Left ventricle myocardium superior (tissue), 1 donor: ENCODE measurements at regions not wholly inside any gene's neighbourhood (a gene's known extent, or its start where the extent isn't known, plus 50 kb on each side); places are given as distances from the start of the nearest gene placed in this dataset.
A peak's percentile ranks its signal among the peaks of the same experiment; 100 is the strongest.
"Not testable (repeated sequence)": the region's sequence is repeated elsewhere in the genome, so short reads cannot be mapped to it uniquely, and the experiment has no call there.

ENCODE experiments used
- ATAC-seq: fragments of 200-7000 bp; cut with Tn5 transposase; one replicate; pipeline ENCODE4 v1.9.1; 2020; ENCODE audit warnings: mild to moderate bottlenecking, moderate library complexity
- DNase-seq: peaks from one replicate; pipeline ENCODE4 v3.0.0-alpha.2; 2020
- intact Hi-C: fragments of 100-400 bp; cut with micrococcal nuclease; formaldehyde crosslinking; loops from one replicate; pipeline ENCODE4 v1.11.0; 2022
- donor health status: DM: no; HTN: yes; CAD: no; lungs with severe emphysema.

DNA sequence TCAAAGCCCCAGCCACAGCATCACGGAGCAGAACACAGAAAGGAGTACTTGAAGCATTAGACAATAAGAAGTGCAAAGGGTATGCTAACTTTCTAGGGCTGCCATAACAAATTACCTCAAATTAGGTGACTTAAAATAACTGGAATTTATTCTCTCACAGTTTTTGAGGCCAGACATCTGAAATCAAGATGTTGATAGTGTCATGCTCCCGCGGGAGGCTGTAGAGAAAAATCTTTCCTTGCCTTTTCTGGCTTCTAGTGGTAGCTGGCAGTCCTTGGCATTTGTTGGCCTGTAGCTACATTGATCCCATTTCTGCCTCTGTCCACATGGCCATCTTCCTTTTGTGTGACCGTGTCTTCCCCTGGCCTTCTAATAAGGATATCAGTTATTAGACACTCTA, 51.9 kb upstream of the SPDL1 start:
- intact Hi-C loops = no loop called here
- DNase-seq (no peak), ATAC-seq (no peak)

DNA sequence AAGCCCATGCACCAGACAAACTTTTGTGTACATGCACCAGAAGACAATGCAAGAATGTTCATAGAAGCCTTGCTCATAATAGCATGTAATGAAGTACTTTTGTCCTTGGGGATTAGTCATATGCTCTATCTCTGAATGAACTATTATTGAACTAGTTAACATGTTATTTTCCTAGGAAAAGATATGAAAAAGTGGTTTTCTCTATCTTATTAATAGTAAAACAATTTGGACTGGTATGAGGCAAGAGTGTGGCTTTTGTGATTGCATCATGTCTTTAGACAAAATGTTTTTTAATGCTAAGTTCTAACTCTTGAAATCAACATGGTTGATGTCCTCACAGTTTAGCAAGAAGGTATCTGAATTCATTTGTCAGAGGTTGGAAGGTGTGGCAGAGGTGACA, 55.7 kb upstream of the SPDL1 start:
- no peak for ATAC-seq
- intact Hi-C loops = no loop called here
- no peak for DNase-seq

DNA sequence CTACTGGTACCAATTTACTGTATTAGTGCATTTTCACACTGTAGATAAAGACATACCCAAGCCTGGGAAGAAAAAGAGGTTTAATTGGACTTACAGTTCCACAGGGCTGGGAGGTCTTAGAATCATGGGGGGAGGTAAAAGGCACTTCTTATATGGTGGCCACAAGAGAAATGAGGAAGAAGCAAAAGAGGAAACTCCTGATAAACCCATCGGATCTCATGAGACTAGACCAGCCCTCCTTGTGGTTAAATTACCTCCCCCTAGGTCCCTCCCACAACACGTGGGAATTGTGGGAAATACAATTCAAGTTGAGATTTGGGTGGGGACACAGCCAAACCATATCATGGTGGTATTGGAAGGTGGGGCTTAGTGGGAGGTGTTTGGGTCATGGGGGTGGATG, 56.5 kb upstream of the SPDL1 start:
- ATAC-seq = no peak
- intact Hi-C loops = no loop called here
- no peak for DNase-seq

DNA sequence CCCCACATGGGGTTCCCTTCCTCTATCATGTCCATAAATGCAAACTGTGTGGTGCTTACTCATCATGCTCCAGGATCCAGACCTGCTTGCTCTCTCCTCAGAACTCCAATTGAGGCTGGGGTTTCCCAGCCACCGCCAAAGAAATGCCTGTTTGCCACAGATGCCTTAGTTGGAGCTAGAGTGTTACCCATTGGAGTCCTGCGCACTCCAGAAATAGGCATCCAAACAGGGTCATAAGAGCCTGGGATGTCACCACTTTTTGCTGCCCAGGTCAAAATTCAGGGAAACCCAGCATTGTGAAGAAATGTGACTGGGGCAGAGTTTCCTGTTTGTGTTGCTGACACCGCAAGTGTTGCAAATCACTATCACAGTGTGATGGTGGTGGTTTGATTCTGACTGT, 60.7 kb upstream of the SPDL1 start:
- DNase-seq (no peak), ATAC-seq (no peak)
- intact Hi-C loops = no loop called here

DNA sequence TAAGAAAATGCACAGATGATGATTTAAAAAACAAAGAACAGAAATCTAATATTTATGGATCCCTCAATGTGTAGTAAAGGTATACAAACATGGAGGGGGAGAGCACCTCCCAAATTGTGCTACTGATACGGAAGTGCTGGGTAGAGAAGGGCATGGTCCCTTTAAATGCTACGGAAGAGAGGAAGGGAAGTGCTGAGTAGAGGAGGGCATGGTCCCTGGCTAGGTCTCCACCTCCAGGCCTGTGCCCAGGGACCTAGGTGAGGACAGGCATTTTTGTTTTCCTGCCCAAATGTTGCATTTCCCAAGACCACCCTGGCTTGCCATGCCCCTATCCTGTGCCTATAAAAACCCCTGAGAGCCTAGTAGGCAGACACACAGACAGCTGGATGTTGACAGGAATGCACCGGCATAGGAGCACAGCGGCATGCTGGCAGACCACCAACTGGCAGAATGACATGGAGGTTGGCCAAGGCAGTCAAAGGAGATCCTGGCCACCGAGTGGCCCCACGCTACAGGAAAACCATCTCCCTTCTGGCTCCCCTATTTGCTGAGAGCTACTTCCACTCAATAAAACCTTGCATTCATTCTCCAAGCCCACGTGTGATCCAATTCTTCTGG, 62.1 kb upstream of the SPDL1 start:
- intact Hi-C loops = no loop called here
- ATAC-seq (peak; percentile 99), DNase-seq (peak; percentile 87)

DNA sequence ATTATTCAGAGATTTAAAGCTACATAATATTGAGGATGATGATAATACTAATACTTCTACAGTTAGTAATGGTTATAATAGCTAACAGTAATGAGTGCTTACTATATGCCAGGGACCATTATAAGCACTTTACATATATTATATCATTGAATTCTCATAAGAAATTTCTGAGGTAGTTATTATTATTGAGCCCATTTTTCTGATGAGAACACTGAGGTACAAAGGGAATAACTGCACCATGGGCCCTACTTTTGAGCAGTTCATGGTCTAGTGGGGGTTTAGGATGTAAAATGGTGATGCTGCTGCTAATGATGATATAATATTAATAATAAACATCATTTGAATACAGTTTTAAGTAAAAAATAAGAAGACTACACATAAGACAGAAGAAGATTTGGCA, 64.2 kb upstream of the SPDL1 start:
- DNase-seq = no peak
- ATAC-seq = no peak
- intact Hi-C loops = no loop called here

DNA sequence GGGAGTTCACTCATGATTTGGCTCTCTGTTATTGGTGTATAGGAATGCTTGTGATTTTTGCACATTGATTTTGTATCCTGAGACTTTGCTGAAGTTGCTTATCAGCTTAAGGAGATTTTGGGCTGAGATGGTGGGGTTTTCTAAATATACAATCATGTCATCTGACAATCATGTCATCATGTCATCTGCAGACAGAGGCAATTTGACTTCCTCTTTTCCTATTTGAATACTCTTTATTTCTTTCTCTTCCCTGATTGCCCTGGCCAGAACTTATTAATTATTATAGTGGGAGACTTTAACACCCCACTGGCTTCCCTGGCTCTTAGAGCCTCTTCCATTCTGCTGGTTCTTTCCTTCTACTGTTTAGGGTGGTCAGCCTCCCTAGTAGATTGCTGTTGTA, 64.8 kb upstream of the SPDL1 start:
- intact Hi-C loops, ATAC-seq, DNase-seq: not testable (repeated sequence)

DNA sequence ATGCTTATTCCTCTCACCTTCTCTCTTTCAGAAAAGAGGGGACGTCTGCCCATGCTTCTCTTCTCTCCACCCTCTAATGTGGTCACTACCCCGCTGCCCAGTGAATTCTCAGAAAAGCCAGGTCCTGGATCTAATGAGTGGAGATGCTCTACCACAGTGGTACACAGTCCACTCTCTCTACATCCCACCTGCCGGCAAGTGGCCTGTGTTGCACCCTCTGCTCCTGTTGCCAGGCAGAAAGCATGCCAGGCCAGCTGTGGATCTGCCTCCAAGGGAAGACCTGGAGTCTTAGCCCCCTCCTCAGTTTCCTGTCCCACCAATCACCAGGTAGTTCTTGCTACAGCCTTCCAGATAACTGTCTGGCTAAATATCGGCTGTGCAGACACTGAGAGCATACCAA, 71.2 kb upstream of the SPDL1 start:
- intact Hi-C loops = no loop called here
- DNase-seq (no peak), ATAC-seq (no peak)

DNA sequence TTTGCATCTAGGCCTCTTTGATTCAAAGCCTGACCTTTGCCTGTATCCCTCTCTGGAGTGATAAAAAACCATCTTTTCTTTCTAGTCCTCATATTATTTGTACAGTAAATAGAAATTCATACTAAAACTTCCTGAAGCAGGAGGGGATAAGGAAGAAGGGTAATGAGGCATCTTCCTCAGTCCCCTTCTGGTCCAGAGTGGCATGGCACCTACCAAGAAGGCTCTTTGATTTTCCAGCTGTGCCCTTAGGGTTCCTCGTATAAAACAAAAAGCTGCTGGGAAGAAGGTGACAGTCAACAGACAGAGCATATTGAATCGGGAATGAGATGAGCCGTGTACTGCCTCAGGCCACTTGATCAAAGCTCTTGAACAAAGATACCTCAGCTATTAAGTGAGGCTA, 71.9 kb upstream of the SPDL1 start:
- DNase-seq (no peak), ATAC-seq (no peak)
- intact Hi-C loops = no loop called here

DNA sequence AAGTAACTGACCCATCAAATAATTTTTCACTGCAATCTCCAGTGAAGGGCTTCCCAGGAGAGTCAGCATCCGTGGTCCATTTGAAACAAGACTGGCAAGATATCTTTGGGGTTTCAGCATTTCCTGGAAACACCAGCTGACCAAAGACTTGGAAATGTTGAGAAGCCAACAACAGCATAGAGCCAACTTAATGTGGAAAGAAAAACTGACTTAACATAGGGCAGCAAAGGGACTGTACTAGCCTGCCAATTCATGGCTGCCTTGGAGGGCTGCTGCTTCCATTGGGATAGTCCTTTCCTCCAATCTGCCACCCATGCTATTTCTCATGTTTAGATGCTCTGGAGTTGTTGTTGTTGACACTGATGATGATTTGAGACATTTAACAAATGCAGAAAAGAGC, 76.5 kb upstream of the SPDL1 start:
- DNase-seq = no peak
- no peak for ATAC-seq
- intact Hi-C loops = no loop called here

DNA sequence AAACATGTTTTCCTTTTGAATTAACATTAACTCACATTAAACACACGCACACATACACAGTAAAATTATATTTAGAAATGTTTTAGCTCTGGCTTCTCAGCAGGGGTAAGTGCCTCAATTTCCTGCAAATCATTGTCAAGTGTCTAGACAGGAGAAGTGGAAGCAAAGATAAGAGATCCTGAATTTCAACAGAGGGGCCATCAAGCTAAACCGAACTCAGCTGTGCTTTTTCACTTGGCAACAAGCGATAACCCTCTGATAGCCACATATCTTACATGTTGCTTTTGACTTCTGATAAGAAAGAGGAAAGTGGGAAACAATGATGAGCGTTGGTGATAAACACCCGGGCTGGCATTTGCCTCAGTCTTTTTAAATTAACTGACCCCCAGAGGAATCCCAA, 79.7 kb upstream of the SPDL1 start:
- DNase-seq (no peak), ATAC-seq (no peak)
- intact Hi-C loops = no loop called here

DNA sequence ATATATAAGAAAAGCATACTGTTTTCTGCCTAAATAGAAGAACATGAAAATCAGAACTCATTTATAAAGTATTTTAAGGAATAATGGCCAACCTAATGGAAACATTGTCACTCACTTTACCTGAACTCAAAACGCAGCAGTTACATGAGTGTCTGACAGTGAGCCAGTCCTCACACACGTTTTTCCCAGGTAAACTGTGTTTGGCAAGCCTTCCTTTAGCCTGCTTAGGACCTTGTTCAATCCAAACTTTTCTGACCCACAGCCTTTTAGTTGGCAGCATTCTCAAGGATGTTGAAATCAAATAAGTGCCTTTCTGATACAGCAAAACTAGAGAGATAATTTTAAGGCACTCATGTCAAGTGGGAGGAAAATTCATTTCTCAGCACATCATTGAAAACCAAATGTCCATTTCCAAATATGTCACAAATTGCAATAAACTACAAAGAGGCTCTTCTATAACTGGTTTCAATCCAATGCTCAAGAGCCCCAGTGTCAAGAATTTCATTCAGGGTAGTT, 83.5 kb upstream of the SPDL1 start:
- intact Hi-C loops = no loop called here

DNA sequence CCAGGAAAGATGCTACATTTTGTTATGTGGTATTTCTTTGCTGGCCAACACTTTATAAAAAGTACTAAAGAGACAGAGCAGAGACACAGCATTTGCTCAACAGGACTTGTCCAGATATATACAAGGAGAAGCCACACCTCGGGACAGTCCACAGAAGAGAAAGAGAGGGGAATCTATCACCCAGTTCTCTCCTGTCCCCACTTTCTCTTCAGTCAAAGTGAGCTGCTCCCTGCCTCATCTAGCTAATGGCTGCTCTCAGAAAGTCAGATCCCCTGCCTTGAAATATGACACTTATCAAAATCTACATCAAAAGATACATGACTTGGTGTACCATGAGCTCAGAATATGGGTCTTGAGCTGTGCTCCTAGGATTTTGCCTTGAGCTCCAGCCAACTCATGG, 86.7 kb upstream of the SPDL1 start:
- intact Hi-C loops = no loop called here
- DNase-seq (no peak), ATAC-seq (no peak)

More for the DNA sequence above, 83.5 kb upstream of the SPDL1 start:
- DNase-seq = no peak
- ATAC-seq = no peak

DNA sequence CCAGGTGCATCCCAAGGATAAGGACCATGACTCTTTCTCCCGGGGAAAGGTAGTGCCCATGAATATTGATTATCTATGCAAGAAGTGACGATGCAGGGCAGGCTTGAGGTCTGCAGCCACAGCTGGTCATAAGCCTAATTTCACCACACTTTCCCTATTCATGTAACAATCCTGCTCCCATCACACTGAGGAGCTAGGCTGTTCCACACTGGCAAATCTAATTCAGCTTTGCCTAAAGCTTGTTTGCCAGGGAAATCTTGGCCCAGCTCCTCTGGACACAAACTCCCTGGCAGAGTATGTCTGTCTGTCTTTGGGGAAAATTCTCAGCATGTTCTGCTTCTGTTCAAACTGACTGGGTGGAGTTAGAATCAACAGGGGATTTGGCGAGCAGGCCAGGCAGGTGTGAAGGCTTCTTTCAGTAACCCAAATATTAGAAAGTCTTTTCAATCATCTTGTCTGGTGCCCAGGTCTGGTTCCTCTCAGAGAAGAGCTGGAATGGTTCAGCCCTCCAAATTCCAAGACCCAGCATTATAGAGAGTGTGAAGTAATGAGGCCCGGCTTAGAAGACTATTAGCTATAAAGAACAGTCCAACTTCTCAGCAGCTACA, 88.5 kb upstream of the SPDL1 start:
- ATAC-seq = no peak
- intact Hi-C loops = no loop called here

DNA sequence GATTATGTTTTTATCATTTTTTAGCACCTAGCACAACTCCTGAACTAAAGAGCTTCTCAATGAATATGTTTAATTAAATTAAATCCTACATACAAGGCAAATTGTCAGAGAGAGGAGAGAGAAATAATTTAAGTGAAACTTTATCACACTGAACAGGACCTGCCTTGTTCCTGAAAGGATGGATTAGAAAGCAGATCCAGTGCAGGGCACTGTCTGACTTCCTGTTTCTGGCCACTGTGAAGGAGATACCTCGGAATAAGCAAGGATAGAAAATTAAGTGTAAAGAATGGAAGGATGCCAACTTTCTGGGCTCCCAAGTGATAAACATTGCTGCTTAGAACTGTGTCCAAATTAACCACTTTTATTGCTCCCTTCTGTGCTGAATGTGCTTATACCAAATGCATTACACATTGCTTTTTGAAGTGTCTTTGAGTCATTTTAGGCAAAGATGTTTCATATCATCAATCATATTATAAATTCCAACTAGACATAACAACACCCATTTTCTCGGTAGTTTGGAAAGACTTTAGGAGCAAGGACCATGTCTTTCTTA, 89.1 kb upstream of the SPDL1 start:
- ATAC-seq = no peak
- intact Hi-C loops = no loop called here
- DNase-seq = no peak

More for the DNA sequence above, 88.5 kb upstream of the SPDL1 start:
- no peak for DNase-seq

DNA sequence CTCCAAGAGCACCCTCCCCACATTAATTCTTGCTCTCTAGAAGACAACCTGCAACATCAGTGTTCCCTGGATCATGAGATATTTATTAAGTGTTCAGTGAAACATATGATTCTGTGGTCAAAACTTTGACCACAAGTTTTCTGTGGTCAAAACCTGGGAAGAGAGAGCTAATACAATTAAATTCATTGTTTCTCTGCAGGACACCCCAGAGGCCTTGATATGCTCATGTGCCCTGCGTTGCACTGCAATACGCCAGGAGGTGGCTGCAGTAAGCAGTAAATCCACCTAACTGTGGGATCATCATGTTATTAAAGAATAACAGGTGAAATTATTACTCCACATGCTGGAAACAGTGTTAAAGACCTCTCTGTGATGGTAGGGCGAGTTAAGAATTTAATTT, 109.3 kb upstream of the SPDL1 start:
- no peak for ATAC-seq
- no peak for DNase-seq
- intact Hi-C loops = no loop called here

DNA sequence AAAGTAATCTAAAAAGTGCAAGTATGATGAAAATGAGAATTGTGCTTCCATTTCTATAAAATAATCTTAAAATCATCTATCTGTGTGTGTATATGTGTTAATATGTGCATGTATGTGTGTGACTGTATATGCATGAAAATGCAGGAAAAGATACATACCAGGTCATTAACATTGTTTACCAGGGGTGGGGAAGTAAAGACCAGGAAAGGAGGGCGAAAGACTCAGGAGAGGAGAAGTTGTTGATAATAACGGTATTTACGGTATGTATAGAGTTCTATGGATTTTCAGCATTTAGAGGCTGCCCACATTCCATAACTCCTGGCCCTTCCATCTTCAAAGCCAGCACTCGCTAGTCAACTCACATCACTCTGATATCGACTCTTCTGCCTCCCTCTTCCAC, 111.0 kb upstream of the SPDL1 start:
- intact Hi-C loops = no loop called here
- ATAC-seq (no peak), DNase-seq (no peak)

DNA sequence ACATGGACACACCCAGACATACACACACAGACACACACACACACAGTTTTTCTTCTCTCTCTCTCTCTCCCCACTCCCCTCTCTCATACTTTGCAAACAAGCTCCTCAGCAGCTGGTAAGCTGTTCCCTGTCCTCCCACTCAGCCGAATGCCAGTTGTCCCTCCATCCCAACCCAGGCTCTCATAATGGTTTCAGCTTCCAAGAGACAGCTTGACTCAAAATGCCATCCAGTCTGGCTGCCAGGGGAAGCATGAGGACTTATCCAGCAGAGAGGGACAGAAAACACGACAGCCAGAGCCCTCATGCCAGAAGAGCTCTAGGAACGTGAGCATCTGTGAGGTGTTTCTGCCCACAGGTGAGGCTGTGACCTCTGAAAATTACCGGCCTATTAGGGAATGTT, 112.6 kb upstream of the SPDL1 start:
- ATAC-seq (no peak), DNase-seq (no peak)
- intact Hi-C loops = no loop called here

DNA sequence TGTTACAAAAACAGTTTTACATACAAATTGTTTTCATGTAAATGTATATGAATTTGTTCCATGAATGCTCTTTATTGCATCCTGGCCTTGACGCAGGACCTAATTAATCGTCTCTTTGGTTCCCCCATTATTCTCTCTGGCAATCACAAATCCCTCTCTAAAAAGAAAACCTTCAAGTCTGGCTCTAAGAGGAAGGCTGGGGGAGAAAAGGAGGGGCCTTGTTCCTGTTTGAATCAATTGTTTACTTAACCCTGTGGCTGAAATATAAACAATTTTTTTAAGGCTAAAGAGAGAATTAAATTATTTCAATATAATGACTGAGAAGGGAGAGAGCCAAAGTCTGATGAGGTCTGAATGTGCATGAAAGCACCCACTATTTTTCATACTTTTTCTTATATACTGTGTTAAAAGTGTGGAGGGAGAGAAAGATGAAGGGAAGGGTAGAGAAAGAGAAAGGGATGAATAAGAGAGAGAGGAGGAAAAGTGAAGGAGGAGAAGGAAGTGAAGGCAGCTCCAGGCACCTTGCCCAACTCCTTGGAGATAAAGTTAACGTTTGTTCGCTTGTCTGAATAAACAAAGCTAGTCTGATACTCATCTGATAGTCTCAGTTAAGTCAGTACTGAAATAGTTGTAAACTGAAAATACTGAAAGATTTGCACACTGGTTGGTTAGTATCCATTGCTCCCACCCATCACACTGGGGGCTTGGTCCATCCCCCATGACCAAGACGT, 116.4 kb upstream of the SPDL1 start:
- ATAC-seq (no peak), DNase-seq (no peak)
- intact Hi-C loops = no loop called here

DNA sequence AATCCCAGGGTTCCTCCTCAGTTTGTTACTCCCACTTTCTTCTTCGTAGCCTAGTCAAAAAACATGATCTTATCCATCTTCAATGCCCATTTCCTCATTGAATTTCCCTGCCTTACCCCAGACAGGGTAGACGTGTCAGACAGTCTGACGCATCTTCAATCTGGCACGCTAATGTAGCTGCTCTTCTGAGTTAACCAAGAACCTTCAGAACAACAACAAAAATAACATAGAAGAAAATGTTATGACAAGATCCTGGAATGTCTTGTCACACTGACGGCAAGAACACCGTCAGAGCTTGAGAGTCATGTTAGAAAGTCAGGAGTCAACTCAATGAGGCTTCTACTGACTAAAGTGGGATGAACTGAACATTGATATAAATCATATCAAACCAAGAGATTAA, 122.7 kb upstream of the SPDL1 start:
- DNase-seq (no peak), ATAC-seq (no peak)
- intact Hi-C loops = no loop called here

DNA sequence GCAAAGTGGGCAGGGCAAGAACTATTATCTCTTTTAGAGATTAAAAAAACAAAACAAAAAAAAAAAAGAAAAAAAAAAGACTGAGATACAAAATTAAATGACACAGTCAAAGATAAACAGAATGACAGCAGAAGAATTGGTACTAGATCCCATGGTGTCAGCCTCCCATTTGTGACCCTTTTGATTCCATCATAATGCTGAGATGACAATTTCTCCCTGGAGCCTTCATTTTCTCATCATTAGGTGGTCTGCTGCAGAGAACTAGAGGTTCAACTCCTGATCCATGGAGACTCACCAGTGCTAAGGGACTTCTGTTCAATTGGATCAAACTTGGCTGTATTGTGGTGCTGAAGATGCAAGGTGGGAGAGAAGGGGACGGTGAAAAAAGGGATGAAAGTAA, 123.5 kb upstream of the SPDL1 start:
- intact Hi-C loops = no loop called here
- DNase-seq = no peak
- ATAC-seq = no peak
